CD4-positive, alpha-beta T cell (primary cell): ENCODE measurements at regions not wholly inside any gene's neighbourhood (a gene's known extent, or its start where the extent isn't known, plus 50 kb on each side); places are given as distances from the start of the nearest gene placed in this dataset.

Experiments used
- ATAC-seq: fragments of 200-7000 bp; cut with Tn5 transposase; one replicate; pipeline ENCODE4 v1.10.0; 2022; ENCODE audit warnings: mild to moderate bottlenecking; ENCODE audit not compliant: poor library complexity
- CTCF ChIA-PET: fragments of 350-600 bp; sonication (Branson Sonifier 250); formaldehyde crosslinking; loops from one replicate; lab custom pipeline; 2021; ENCODE audit warnings: antibody characterized with exemption, inconsistent platforms; lab: Charles Lee
- POLR2A ChIA-PET: fragments of 350-600 bp; sonication (Branson Sonifier 250); formaldehyde crosslinking; loops from one replicate; lab custom pipeline; 2021; ENCODE audit warnings: antibody characterized with exemption, inconsistent platforms; lab: Charles Lee
- DNase-seq, 14 experiments: peaks; one replicate each; pipeline ENCODE4 v3.0.0-alpha.2; 2013 to 2020; ENCODE audit warnings: mixed read lengths in 2 of 14
- H3K27ac ChIP-seq, 2 donors: one replicate each; pipeline versions ENCODE4 v1.5.1 to v1.7.0; 2013; ENCODE audit warnings: low read length in 2 of 2, low read depth in 1 of 2, mild to moderate bottlenecking in 1 of 2
- H3K27me3 ChIP-seq, 2 experiments: 1 replicate in 1 of 2; 2 replicates in 1 of 2; pipeline versions ENCODE4 v1.6.1 to v1.7.0; 2013; ENCODE audit warnings: low read length in 2 of 2, control low read depth in 1 of 2, mild to moderate bottlenecking in 1 of 2, moderate library complexity in 1 of 2; ENCODE audit not compliant: insufficient read depth in 2 of 2, control insufficient read depth in 1 of 2
- H3K36me3 ChIP-seq: one replicate; pipeline ENCODE4 v1.6.1; 2013; ENCODE audit warnings: low read length, control low read depth; ENCODE audit not compliant: insufficient read depth
- H3K4me1 ChIP-seq: one replicate; pipeline ENCODE4 v1.6.1; 2013; ENCODE audit warnings: low read length, control low read depth; ENCODE audit not compliant: insufficient read depth
- H3K4me3 ChIP-seq: one replicate; pipeline ENCODE4 v1.5.1; 2013; ENCODE audit warnings: mild to moderate bottlenecking, low read length, moderate library complexity
- H3K9me3 ChIP-seq, 2 experiments: 1 replicate in 1 of 2; 2 replicates in 1 of 2; pipeline versions ENCODE4 v1.6.1 to v1.7.0; 2013; ENCODE audit warnings: low read length in 2 of 2, mild to moderate bottlenecking in 2 of 2, control low read depth in 1 of 2, moderate library complexity in 1 of 2; ENCODE audit not compliant: control insufficient read depth in 1 of 2, insufficient read depth in 1 of 2
- H3K27ac Mint-ChIP-seq: one replicate; pipeline ENCODE4 v1.8.0; 2020; ENCODE audit warnings: mixed read lengths
- H3K27me3 Mint-ChIP-seq: one replicate; pipeline ENCODE4 v1.8.0; 2021; ENCODE audit warnings: mixed read lengths
- H3K36me3 Mint-ChIP-seq: one replicate; pipeline ENCODE4 v1.8.0; 2021; ENCODE audit warnings: low read depth, mixed read lengths
- H3K4me1 Mint-ChIP-seq: one replicate; pipeline ENCODE4 v1.8.0; 2021; ENCODE audit warnings: low read depth, mixed read lengths
- H3K4me3 Mint-ChIP-seq: one replicate; pipeline ENCODE4 v1.8.0; 2020; ENCODE audit warnings: mild to moderate bottlenecking, mixed read lengths
- H3K9me3 Mint-ChIP-seq: one replicate; pipeline ENCODE4 v1.8.0; 2020; ENCODE audit warnings: mixed read lengths
- intact Hi-C, 2 experiments: fragments of 100-400 bp; cut with DNase I in 1 of 2; cut with micrococcal nuclease in 1 of 2; formaldehyde crosslinking; loops; one replicate each; pipeline versions ENCODE4 v1.15.1 to v1.9.0; 2023 to 2025; cut with DNase I, micrococcal nuclease
- TF ChIP-seq, protein P1 (sequence below): fragments of 200-600 bp; IDR thresholded peaks from one replicate; pipeline ENCODE4 v1.8.0; 2022; ENCODE audit warnings: antibody characterized with exemption, mild to moderate bottlenecking

GRCh38 chr21:17976691-17977090, 157.5 kb upstream of the C21orf91 start:
- CTCF ChIA-PET, result no interaction called here
- ATAC-seq, result no peak
- no peaks in the 10 kb centered on the region for H3K36me3 ChIP-seq

GRCh38 chr21:17976139-17976538, 157.0 kb upstream of the C21orf91 start:
- H3K4me3 Mint-ChIP-seq, result no peak overlapping the region
- no peaks in the 10 kb centered on the region for H3K9me3 Mint-ChIP-seq
- no peak for DNase-seq
- POLR2A ChIA-PET, result no interaction called here
- H3K27ac Mint-ChIP-seq, result no peak overlapping the region
- Histone ChIP-seq H3K27ac (no peak overlapping the region), H3K27me3 (no peaks in the 10 kb centered on the region), H3K9me3 (peaks cover 0 to 8% of the 10 kb centered on the region in 2 experiments), H3K36me3 (no peaks in the 10 kb centered on the region), H3K4me3 (no peak overlapping the region), H3K4me1 (no peaks in the 10 kb centered on the region)
- CTCF ChIA-PET, result no interaction called here
- peaks cover 4% of the 10 kb centered on the region for H3K27me3 Mint-ChIP-seq
- intact Hi-C loops, result loop anchor here in 1 of 2 experiments (10.0 kb wide), 1 partner anchor 61 kb away; no protein-coding TSS in a partner anchor
- ATAC-seq, result no peak
- H3K4me1 Mint-ChIP-seq, result no peaks in the 10 kb centered on the region
- H3K36me3 Mint-ChIP-seq, result no peaks in the 10 kb centered on the region
- TF ChIP-seq, protein P1, sequence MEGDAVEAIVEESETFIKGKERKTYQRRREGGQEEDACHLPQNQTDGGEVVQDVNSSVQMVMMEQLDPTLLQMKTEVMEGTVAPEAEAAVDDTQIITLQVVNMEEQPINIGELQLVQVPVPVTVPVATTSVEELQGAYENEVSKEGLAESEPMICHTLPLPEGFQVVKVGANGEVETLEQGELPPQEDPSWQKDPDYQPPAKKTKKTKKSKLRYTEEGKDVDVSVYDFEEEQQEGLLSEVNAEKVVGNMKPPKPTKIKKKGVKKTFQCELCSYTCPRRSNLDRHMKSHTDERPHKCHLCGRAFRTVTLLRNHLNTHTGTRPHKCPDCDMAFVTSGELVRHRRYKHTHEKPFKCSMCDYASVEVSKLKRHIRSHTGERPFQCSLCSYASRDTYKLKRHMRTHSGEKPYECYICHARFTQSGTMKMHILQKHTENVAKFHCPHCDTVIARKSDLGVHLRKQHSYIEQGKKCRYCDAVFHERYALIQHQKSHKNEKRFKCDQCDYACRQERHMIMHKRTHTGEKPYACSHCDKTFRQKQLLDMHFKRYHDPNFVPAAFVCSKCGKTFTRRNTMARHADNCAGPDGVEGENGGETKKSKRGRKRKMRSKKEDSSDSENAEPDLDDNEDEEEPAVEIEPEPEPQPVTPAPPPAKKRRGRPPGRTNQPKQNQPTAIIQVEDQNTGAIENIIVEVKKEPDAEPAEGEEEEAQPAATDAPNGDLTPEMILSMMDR, result no peak

More at GRCh38 chr21:17976691-17977090, 157.5 kb upstream of the C21orf91 start:
- Histone ChIP-seq H3K27me3 (no peaks in the 10 kb centered on the region), H3K27ac (no peak overlapping the region), H3K4me1 (no peaks in the 10 kb centered on the region), H3K9me3 (peaks cover 0 to 8% of the 10 kb centered on the region in 2 experiments), H3K4me3 (no peak overlapping the region)
- intact Hi-C loops, result loop anchor here in 1 of 2 experiments (10.0 kb wide), 1 partner anchor 62 kb away; no protein-coding TSS in a partner anchor
- POLR2A ChIA-PET, result no interaction called here
- no peak overlapping the region for H3K27ac Mint-ChIP-seq
- no peaks in the 10 kb centered on the region for H3K4me1 Mint-ChIP-seq
- no peaks in the 10 kb centered on the region for H3K36me3 Mint-ChIP-seq
- H3K9me3 Mint-ChIP-seq, result no peaks in the 10 kb centered on the region
- no peak for DNase-seq
- no peak overlapping the region for H3K4me3 Mint-ChIP-seq
- TF ChIP-seq, protein P1, result no peak
- no peaks in the 10 kb centered on the region for H3K27me3 Mint-ChIP-seq

DNA sequence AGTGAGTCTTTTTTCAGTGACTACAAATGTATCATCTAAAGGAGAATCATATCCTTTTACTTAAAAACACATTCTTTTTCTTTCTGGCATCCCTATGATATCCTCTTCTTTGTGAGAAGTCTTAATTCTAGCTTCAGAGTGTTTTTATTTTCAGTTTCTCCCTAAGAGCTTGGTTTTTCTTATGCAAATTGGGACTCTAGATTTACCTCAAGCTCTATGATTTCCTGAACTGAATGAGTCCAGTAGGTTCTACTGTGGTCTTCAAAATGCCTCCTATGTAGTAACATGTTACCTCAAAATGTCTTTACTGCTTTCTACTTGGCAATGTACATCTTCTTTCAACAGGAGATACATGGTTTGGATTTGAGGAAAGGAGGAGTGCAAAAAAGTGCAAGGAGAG, 148.2 kb upstream of the C21orf91 start:
- Mint-ChIP-seq H3K27ac (no peak overlapping the region), H3K9me3 (no peaks in the 10 kb centered on the region), H3K4me1 (no peaks in the 10 kb centered on the region), H3K36me3 (no peaks in the 10 kb centered on the region), H3K27me3 (peaks cover 7% of the 10 kb centered on the region), H3K4me3 (no peak overlapping the region)
- H3K4me1 ChIP-seq, result no peaks in the 10 kb centered on the region
- ChIA-PET CTCF (no interaction called here), POLR2A (no interaction called here)
- no peaks in the 10 kb centered on the region for H3K27me3 ChIP-seq
- TF ChIP-seq, protein P1, result no peak
- no peaks in the 10 kb centered on the region for H3K9me3 ChIP-seq
- intact Hi-C loops, result no loop called here
- no peaks in the 10 kb centered on the region for H3K36me3 ChIP-seq
- no peak overlapping the region for H3K4me3 ChIP-seq
- ATAC-seq, result no peak
- no peak for DNase-seq
- no peak overlapping the region for H3K27ac ChIP-seq
